NOMO-1 treated with DMSO at 0.1 percent for 48 hours (cell line): ENCODE measurements at regions not wholly inside any gene's neighbourhood (a gene's known extent, or its start where the extent isn't known, plus 50 kb on each side); places are given as distances from the start of the nearest gene placed in this dataset.

ENCODE experiments used
- DNase-seq: peaks from one replicate; lab custom pipeline; 2025; ENCODE audit not compliant: unreplicated experiment; lab: John Stamatoyannopoulos, UW

DNA sequence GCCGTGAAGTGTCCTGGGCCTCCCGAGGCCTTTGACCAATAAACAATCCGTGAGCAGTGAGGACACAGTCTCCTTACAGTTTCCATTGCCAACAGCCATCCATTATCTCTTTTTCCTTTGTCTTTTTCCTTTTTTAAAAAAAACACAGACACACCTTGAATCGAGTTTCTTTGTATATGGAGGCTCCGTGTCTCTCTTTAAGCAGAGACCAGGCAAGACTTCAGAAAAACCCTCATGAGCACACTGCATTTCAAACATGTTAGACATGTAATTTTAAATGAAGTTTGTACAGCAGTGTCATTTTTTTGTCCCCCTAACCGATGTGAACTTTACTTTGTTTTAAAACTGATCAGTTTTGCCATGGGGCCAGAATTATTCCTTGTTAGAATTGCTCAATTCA lies 111.1 kb downstream of the SPTSSA start:
- DNase-seq: no peak

DNA sequence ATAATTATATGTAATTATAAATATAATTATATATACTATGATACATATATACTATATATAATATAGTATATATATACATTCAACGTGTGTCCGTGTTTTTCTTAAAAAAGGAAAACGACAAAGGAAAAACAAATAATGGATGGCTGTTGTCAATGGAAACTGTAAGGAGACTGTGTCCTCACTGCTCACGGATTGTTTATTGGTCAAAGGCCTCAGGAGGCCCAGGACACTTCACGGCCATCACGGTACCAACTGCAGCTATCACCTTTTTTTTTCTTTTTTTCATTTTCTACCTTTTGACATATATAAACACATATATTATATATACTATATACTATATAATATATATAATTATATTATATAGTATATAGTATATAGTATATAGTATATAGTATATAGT lies 113.4 kb downstream of the SPTSSA start:
- DNase-seq: no peak

DNA sequence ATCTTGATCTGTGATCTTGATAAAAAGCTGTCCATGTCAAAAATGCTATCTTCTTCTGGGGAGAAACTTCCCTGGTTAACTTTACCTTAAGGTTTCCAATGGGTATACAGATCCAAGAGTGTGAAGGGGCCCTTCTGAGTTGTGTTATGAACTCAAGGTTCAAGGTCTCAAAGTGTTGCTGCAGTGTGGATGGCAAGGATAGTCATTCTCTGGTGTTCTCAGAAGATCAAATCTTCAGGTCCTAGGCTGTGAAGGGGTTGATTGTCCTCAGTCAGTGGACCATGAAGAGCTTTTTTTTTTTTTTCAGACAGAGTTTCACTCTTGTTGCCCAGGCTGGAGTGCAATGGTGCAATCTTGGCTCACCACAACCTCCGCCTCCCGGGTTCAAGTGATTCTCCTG lies 114.4 kb downstream of the SPTSSA start:
- no peak for DNase-seq

DNA sequence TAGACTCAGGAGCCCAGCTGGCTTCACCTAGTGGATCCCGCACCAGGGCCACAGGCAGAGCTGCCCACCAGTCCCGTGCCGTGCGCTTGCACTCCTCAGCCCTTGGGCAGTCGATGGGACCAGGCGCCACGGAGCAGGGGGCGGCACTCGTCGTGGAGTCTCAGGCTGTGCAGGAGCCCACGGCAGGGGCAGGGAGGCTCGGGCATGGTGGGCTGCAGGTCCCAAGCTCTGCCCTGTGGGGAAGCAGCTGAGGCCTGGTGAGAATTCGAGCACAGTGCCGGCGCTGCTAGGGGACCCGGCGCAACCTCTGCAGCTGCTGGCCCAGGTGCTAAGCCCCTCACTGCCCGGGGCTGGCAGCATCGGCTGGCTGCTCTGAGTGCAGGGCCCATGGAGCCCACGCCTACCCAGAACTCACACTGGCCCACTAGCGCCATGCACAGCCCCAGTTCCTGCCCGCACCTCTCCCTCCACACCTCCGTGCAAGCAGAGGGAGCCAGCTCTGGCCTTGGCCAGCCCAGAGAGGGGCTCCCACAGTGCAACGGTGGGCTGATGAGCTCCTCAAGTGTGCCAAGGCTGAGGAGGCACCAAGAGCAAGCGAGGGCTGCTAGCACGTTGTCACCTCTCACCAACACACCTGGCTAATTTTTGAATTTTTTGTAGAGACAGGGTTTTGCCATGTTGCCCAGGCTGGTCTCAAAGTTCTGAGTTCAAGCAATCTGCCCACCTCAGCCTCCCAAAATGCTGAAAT lies 116.1 kb downstream of the SPTSSA start:
- no peak for DNase-seq

DNA sequence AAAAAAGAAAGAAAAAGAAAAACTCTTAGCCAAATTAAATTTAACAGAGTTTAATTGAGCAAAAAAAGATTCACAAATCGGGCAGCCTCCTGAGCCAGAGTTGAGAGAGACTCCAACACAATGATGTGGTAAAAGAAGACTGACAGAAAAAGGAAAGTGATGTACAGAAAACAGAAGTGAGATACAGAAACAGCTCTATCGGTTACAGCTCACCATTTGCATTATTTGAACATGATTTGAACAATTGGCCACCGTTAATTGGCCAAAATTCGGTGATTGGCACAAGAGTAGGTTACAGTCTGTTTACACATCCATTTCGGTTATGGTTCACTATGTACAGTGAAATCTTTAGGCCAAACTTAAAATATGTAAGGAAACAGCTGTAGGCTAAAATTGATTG lies 117.7 kb downstream of the SPTSSA start:
- no peak for DNase-seq

DNA sequence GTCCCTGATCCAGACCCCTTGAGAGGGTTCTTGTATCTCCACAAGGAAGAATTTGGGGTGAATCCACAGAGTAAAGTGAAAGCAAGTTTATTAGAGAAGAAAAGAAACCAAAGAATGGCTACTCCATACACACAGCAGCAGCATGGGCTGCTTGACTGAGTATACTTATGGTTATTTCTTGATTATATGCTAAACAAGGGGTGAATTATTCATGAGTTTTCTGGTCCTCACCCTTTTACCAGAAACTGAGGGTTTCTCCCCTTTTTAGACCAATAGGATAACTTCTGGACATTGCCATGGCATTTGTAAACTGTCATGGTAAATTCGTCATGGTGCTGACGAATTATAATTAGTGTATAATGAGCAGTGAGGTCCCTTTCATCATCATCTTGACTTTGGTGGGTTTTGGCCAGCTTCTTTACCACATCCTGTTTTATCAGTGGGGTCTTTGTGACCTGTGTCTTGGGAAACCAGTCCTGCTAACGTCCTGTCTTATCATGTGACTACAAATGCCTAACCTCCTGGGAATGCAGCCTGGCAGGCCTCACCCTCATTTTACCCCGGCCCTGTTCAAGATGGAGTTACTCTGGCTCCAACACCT lies 121.9 kb downstream of the SPTSSA start:
- DNase-seq: no peak

DNA sequence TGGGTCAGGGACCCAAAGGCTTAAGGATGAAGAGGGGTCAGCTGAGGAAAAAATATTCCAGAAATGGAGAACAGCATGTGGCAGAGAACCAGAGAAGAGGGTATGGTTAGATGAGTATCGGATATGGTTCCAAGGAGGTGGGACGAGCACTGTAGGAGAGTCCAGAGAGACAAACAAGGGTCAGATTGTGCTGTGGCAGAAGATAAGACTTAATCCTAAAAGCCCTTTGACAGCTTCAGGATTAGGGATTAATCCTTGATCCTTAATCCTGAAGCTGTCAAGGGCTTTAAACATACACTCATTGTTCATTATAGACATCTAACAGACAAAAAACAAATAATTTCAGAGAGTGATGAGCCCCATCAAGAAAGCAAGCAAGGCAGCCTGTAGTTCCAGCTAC lies 124.0 kb downstream of the SPTSSA start:
- DNase-seq: no peak

DNA sequence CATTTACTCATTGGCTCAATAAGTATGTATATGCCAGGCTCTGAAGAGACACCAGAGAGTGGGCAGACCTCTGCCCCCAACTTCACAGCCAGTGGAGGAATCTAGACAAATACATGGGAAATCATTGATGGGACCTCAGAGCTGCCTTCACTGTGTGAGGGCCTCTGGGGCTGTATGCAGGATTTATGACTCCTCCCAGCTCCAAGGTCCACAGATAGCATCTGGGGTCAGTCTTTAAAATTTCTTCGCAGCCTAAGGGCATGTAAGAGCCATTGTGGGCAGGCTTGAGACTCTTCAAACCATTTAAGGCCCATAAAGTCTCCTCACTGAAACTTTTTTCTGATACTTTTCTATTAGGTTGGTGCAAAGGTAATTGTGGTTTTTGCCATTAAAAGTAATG lies 125.5 kb downstream of the SPTSSA start:
- no peak for DNase-seq

DNA sequence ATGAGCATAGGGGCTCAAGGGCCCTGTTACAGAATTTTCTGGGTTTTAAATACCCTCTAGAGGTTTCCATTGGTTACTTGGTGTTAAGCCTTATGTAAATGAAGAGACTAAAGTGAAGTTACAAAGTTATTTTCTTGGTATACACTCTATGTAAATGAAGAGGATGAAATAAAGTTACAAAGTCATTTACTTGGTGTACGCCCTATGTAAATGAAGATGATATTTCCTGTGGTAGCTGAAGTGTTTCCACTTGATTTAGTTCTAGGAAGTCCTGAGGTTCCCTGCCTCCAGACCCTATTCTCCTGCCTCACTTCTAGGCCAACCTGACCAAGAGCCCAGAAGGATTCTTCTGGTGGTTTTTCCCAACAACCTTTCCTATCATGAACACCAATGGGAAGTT lies 126.1 kb downstream of the SPTSSA start:
- no peak for DNase-seq

DNA sequence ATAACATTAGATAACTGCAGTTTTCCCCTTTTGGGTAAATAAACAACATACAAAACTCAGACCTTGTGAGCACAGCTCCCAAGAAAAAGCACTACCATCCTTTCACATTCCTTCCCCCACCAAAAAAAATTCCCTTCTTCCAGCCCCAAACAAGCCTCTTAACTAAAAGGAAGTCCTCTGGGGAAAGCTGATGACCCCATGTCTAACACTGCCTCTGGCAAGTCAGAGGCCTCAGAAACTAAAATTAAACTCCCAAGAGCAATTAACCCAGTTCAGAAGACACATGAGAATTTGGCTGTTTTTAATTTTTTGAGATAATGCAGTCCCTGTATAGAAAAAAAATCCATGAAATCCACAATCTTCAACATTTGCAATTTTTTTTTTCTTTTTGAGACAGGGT lies 127.7 kb downstream of the SPTSSA start:
- no peak for DNase-seq

DNA sequence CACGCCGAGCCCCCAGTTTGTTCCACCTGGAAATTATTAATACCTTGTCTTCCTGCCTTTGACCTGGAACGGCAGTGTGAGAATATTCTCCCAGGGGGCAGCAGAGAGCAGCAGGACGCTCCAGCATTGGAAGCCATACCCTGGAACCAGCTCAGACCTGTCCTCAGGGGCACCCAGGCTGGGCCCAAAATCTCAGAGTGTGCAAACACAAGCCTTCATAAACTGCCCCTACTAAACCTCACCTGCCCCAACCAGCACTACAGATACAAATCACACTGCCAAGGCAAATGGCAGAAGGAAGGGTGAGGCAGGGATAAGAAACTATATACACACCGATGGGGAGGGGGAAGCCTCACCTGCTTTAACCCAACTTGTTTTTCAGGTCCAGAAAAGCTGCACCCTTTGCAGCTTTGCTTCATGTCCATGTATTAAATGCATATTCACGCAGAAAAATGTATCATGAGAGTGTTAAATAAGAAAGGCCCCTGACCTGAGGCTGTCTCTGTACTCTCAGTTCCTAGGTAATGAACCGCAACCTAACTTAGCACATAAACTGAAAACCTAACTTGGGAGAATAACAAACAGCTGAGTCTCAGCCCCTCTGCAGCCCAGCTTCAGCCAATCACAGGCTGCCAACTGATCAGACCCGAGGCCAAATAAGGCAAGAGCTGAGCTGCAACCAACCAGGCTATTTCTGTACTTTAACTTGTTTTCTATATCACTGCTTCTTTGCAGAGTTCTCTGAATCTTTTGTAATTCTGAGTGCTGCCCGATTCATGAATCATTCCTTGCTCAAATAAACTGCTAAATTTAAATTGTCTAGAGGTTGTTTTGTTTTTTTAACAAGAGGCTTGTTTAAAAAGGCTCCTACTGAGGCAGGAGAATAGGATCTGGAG lies 130.1 kb downstream of the SPTSSA start:
- DNase-seq: peak; percentile 76

DNA sequence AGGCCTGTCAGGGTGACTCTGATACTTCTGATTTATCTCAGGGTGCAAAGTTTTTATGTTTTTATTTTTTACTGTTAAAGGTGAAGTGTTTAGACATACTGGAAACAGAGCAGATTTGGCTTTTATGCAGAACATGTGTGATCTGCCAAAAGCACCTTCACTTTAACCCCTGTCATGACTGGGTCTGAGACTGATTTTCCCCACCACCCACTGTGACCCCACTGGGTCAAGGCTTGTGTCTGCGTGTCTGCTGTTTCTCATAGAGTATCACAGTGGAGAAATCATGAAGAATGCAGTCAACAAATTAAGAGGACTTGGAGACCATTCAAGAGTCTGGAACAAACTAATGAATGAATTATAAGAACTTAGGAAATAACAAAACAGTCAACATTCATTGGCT lies 131.2 kb downstream of the SPTSSA start:
- DNase-seq: no peak

DNA sequence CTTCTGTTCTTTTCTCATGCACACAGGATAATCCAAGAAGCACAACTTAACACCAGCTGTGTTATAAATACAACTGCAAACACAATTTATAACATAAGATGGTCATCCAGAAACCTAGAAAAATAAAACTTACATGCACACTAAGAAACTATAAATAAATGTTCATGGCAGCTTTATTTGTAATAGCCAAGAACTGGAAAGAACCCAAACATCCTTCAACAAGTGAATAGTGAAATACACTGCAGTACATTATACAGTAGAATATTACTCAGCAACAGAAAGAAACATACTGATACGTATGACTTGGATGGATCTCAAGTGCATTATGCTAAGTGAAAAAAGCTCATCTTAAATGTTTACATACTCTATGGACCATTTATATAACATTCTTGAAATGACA lies 132.7 kb downstream of the SPTSSA start:
- DNase-seq: no peak

DNA sequence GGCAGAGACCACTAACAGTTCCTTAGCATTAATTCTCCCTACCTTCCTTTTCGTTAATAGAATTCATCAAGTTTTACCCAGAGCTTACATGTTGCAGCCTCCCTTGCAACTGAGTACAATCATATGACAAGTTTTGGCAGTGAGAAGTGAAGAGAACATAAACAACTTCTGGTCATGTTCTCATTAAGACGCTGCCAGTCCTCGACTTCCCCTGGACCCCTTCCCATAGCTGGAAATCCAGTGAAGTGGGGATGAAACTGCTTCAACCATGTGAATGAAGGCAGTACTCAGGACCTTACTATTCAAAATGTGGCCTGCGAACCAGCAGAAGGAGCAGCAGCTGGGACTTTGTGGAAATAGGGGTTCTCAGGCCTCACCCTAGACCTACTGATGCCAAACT lies 133.9 kb downstream of the SPTSSA start:
- DNase-seq: no peak

DNA sequence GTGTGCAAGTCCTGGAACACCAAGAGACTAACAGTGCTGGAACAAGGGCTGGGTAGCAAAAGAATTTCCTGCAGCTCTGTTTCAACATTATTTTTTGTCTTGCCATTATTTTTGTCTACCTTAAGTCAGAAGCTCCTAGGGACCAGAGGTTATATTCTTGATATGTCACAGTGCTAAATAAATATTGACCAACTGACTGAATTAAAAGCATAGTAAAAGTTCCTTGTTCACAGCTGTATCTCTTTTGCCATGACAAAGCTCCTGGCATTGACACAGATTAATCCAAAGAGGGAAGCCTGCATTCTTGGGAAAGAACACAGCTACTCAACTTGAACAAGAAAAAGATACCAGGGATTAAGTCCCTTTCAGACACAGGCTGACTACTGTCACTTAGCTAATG lies 136.5 kb downstream of the SPTSSA start:
- no peak for DNase-seq

DNA sequence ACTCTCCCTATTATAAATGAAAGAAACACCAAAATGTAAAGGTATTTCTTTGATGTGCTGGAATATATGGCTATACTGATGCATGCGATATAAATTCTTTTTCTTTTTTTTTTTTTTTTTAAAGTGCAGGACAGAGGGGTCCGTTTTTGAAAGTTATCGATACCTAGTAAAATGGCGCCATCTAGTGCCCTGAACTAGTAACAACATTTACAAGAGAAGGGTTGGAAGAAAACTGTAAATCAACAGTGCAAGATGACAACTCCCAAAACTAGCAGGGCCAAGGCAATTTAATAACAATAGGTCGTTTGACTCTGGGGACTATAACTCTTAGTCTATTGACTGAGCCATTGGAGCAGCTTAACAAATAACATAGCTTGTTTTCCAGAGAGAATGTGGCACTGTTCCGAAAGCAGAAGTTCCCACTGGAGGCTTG lies 137.7 kb downstream of the SPTSSA start:
- DNase-seq: peak; percentile 39

DNA sequence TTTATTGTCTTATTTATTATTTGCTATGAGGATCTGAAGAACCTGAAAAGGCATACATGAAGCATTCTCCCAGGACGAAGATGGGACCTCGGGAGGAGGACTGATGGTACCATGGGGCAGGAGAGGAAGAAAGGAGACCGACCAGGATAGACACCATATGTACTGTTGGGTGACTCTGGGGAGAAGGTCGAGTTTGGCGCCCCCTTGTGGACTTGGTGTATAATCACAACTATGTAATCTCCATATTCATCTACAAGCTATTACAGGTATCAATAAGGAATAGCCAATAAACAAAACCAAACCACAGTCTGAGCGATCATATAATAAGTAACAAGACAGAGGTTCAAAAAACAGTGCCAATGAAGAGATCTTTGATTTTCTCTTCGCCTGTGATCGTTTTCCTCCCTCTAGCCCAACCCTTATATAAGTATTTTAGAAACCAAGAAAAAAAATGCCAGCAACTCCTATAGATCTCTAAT lies 139.1 kb downstream of the SPTSSA start:
- peak; percentile 60 for DNase-seq

DNA sequence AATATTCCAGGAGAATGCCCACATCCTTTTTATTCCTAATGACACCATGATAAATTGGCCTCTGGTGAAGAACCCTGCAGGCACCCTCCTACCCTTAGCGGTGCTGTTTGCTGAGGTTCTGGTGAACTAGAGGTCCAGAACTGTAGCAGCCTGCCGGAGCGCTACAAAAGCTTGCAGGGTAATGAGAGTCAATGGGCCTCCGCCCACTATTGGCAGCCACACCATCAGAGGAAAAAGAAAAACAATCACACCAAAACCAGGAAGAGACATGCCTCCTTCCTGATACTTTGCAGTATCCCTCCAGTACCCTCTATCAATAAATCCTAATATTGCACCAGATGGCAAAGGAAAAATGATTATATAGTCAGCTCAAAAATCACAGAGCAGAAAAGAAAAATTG lies 142.9 kb downstream of the SPTSSA start:
- no peak for DNase-seq

DNA sequence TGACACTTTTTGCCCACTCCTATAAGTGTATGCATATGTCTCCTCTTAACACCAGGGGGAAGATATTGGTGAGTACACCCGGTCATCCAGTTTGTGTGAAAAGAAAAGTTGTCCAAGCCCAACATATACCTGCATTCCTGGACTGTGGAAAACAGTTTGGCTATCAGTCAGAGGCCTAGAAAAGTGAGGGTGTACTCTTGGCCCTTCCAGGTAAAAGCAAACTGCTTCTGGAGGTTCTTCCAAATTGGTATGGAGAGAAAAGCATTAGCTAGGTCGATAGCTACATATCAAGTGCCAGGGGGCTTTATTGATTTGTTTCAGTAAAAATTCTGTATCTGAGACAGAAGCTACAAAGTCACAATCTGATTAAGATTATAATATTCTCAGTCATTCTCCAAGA lies 144.0 kb downstream of the SPTSSA start:
- DNase-seq: no peak

DNA sequence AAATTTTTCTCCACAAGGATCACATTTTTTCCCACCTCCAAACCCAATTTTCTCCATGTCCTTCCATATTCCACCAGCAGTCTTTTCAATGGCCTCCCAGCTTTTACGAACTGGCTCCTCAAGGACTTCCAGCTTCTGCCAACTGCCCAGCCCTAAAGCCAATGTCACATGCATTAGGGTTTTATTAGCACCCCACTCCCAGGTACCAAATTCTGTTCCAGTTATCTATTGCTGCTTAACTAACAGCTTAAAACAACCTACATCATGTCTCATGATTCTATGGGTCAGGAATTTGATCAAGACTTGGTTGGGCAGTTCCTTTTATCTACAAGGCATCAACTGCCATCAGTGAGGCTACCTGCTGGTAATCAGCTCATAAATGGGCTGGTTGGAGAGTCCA lies 151.3 kb downstream of the SPTSSA start:
- no peak for DNase-seq

DNA sequence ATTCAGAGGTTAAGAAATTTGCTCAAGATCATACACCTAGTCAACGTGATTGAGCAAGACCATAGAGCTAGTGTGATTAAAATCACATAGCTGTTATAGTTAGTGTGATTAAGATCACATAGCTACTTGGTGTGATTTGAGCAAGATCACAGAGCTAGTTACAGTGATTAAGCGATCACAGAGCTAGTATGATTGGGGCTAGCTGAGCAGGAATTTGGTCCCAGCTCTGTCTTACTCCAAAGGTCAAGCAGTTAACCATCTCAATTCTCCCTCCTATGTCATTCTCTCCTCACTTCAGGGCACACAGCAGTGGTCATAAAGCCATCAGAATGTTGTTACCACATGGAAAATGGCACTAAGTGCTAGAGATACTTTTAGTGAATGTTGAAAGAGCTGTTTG lies 158.2 kb downstream of the SPTSSA start:
- DNase-seq: no peak

DNA sequence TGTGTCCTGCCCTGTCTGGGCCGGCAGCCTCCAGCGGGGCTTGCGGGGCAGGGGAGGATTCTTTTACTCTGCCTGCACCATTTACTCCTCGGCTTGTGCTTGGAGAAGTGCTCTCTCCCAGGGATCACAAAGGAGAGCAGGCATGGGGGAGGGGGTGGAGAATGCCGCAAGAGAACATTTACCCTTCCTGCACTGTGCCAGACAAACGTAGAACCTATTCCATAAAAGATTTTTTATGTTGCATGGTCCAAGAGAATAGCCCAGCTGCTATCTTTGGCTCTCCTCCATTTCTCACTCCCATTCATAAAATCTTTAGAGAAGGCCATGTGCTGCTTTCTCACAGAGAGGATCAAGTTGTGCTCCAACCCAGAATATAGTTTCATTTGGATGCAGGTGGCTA lies 159.4 kb downstream of the SPTSSA start:
- DNase-seq: no peak
